GM18507 (cell line): ENCODE measurements at regions not wholly inside any gene's neighbourhood (a gene's known extent, or its start where the extent isn't known, plus 50 kb on each side); places are given as distances from the start of the nearest gene placed in this dataset.

Experiments
- DNase-seq: peaks from one replicate; pipeline ENCODE4 v3.0.0; 2011; ENCODE audit warnings: low read depth; ENCODE audit not compliant: insufficient read length; ENCODE audit errors: extremely low spot score
- FAIRE-seq: peaks from 2 replicates; lab custom pipeline; 2011; peaks lifted over from hg19 to GRCh38; lab: Jason Lieb, UNC

DNA sequence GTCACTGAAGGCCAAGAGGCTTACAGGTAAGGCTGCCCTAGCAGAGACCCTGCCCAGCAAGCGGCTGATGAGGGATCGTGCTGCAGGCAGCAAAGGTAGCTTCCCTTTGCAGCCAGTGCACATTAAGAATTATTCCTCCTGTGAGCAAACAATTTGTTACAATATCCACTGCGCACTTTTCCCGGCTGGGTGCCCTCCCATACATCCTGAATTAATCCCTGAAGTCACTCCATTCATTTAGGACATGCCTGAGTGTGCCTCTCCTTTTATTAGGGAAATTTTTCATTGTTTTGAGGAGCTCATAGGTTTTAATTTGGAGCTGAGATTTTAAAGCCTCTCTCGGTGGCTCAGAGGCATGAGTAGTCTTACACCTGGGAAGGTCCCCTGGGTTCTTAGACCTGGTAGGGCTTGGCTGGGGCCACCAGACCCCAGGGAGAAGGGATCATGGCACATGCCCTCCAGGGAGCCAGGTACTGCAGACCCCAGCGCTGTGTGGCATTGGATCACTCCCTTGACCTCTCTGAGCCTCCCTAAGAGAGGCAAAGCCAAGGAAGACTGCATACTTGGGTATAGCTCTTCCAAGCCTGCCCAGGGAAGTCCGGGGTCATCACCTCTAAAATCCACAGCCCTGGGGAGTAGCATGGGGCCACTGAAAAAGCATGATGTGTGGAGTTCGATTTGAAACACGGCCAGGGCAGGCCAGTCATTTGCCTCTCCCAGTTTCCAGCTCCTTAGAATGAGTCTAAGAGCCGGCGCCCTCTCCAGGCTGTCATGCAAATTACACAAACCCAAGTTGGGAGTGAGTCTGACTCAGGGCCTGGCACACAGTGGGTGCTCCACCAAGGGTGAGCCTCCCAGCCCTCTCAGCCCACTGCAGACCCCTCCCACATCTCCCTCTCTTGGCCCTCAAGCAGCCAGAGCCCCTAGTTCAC, 151.9 kb upstream of the LINGO1 start:
- DNase-seq (peak; percentile 18), FAIRE-seq (no peak)

DNA sequence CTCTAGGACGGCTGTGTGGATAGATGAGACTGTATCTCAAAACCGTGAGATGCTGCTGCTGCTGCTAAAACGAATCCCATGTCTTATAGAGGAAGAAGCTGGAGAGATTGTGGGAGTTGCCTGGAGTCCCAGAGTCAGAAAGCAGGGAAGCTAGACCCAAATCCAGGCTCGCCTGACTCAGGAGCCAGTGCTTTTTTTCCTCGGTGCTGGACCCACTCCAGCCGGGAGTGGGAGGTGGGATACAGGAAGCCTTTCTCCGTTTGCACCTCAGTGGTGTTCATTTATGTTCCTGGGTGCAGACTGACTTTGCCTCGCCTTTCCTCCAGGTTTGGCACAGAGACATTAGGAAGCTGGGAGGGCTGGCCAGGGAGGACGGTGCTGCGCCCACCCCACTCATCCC, 150.9 kb upstream of the LINGO1 start:
- FAIRE-seq, result no peak
- DNase-seq, result no peak

DNA sequence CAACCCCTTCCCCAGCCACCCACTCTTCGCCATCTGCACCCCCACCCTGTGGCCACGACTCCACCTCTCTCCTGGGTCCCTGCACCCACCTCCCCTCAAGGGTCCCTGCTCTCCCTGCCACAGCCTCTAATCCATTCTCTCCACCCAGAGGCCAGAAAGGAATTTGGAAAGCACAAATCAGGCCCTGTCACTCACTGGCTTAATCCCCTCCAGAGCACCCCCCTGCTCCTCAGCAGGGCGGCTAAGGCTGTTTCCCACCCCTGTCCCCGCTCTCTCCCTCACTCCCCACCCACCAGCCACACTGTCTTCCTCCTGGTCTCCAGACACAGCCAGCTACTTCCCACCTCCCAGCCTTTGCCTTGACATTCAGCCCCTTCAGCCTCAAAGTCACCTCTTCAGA, 150.0 kb upstream of the LINGO1 start:
- no peak for FAIRE-seq
- DNase-seq, result no peak

DNA sequence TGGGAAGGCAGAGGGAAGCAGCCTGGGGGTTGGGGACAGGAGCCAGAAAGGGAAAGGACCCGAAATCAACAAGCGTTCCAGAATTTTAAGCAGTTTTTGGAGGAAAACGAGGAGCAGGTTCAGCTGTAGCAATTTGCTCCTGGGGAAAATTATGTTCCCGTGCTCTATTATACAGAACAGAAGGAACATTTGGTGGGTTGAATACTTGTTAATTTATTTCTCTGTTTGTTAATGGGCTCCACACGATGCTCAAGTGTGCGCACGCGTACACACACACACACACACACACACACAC, 149.2 kb upstream of the LINGO1 start:
- FAIRE-seq, result no peak
- no peak for DNase-seq

DNA sequence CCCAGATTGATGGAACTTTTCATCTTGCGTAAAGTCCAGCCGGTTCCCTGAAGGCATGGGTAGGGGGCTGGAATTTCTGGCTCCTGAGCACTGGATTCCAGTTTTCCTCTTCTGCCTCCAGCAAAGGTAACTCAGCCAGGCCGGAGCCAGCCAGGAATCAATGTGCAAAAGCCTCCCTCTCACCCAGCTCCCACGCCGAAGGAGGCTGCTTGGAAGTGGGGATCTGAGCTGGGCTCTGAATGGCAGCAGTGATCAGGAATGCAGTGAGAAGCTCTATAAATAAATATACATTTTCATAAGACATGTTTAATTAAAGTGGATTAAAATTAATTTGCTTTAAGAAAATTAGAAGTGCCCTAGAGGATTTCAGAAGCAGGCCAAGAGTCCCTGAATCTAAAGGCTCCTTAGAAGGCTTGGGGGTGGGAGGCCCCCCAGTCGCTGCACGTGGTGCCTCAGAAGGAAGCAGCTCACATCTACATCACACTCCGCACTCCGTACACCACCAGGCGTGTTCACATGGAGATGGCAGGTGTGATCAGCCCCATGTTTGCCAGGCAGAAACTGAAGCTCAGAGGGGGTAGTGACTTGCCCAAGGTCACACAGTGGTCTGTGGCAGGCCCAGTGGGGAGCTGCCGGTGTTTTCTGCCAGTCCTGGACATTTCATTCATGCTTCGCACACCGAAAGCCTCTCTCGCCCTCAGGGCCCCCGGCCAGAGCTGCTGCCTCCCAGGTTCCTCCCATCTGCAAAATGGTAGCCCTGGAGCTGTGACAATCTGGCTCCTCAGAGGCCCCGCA, 148.6 kb upstream of the LINGO1 start:
- DNase-seq, result no peak
- FAIRE-seq, result no peak

DNA sequence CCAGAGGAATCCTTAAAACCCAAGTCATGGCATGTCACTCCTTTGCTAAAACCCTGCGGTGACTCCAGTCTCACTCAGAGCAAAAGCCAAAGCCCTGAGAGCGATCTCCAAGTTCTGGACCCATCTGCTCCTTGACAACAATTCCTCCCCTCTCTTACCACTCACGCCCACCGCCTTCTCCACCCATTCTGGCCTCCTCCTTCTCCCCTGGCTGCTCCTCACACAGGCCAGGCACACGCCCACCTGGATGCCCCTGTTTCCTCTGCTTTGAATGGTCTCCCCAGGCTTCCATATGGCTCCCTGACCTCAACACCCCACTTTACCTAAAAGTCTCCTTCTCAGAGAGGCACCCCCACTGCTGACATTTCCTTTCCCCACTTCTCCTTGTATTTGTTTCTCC, 146.1 kb upstream of the LINGO1 start:
- DNase-seq, result no peak
- no peak for FAIRE-seq

DNA sequence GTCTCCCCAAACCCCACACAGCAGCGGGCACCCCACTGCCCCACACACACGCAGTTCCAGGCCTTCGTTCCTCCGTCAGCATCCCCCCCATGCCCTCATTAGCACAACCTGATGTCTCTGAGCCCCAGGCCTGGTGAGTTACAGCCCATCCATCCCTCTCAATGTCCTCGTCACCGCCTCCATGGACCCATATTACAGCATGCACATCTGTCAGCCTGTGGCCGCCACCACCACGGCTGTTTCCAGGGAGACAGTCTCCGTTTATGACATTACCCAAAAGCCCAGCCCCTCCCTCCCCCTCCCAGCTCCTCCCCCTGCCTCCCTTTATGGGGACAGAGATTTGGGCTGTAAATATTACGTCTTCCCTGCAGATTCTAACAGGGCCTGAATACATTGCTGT, 143.1 kb upstream of the LINGO1 start:
- FAIRE-seq (no peak), DNase-seq (no peak)

DNA sequence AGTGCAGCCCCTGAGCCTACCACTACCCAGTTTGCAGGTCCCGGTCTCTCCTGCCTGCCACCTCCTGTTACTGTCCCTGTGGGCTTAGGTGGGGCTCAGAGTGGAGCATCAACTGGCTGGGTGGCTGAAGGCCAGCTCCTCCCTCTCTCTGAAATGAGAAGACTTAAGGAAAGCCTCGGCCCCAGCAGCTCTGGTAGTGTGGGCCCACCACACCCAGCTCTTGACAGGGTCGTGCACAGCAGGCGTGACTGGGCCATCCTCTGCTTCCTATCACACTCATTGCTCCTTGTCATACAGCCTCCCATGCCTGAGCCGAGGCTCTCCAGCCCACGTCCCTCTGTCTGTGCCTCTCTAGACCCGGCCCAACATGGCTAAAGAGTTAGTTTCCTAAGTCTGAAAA, 142.7 kb upstream of the LINGO1 start:
- FAIRE-seq, result no peak

DNA sequence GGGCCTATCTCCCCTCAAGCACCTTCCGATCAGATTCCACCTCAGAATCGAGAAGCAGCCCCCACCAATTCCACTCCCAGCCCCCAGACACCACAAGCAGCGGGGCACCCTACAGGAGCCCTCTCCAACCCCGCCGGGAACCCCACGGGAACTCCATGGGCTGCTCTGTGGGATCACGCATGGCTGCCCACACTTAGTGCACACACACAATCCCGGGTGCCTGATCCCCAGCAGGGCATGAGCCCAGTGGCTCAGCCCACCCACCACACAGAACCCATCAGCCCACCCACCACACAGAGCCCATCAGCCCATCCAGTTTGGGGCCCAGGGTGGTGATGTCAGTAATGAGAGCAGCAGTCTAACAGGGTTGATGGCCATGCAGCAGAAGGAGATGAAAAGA, 141.6 kb upstream of the LINGO1 start:
- no peak for FAIRE-seq
- no peak for DNase-seq

More for the DNA sequence above, 142.7 kb upstream of the LINGO1 start:
- DNase-seq, result no peak

DNA sequence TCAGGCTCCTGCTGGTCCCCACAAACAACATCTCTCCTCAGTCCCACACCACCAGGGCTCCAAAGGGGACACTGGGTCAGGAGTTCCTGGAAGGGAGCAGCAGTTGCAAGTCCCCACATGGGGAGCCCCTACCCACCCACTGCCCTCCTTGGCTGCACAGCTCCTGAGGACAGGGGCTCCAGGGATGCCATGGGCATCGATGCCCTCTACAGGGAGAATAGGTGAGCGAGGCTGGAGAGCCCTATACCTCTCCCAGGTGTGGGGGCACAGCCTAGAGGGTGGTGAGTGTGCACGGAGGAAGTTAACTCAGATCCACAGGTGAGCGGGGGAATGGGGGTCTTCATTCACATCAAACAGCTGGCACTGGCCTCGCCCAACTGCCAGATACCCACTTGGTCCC, 141.2 kb upstream of the LINGO1 start:
- no peak for DNase-seq
- no peak for FAIRE-seq

DNA sequence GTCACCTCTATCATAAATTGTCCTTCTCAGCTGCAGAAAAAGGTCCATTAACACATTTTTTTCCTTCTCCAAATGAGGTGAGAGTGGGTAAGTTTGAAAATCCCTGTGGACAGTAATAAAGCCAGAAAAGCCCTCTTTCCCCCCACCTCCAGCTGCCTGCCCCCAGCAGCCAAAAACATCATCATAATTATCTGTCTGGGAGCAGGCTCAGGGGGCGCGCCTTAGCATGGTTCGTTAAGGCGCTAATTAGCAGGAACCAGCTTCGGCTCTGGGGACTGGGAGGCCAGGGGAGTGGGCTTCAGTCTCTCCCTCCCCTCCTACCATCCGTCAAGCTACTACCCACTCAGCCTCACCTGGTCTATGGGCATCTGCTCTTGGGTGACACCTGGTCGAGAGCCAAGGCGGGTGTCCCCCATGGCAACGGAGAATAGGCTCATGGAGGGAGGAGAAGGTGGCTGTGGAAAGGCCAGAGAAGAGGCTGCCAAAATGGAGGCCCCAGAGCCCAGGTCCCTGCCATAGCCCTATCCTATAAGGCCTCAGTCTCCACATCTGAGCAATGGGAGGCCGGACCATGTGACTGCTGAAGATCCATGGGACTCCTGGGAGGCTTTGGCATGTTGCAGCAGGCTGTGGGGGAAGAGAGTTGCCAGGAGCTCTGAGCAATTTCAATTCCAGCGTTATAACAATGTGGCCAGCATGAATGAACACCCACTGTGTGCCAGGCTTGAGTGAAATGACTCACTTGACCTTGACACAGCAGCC, 140.1 kb upstream of the LINGO1 start:
- DNase-seq, result no peak
- FAIRE-seq, result no peak

DNA sequence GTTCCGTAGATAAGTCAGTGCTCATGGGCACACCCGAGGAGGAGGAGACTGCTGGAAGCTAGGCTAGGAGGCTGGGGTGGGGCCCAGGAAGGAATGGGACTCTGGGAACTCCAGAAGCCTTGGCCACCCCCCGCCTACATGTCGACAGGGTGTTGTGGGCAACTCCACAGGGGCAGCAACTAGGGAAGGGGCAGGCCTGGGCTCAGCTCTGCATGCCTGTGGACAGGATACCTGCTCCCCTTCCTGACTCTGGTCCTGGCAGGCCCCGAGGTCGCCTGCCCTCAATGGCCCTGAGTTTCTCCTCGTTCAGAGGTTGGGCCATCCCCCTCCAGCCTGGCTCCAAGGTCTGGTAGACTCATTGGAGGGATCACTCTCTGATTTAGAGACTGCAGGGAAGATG, 138.9 kb upstream of the LINGO1 start:
- DNase-seq, result no peak
- no peak for FAIRE-seq

DNA sequence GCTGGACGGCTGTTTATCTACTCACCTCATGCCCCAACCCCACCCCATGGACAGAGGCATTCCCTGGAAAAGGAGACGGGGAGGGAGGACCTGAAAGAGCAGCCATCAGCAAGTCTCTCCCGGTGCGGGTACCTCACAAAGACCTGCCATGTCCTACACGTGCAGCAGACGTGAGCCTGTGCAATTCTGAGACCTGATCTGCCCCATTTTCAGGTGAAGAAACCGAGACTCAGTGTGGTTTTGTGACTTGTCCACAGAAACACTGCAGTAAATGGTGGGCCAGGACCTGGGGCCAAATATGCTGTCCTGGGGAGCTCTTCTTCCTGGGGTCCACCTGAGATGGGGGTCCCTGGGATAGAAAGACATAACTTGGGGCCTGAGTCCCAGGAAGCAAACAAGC, 137.0 kb upstream of the LINGO1 start:
- DNase-seq (no peak), FAIRE-seq (no peak)

DNA sequence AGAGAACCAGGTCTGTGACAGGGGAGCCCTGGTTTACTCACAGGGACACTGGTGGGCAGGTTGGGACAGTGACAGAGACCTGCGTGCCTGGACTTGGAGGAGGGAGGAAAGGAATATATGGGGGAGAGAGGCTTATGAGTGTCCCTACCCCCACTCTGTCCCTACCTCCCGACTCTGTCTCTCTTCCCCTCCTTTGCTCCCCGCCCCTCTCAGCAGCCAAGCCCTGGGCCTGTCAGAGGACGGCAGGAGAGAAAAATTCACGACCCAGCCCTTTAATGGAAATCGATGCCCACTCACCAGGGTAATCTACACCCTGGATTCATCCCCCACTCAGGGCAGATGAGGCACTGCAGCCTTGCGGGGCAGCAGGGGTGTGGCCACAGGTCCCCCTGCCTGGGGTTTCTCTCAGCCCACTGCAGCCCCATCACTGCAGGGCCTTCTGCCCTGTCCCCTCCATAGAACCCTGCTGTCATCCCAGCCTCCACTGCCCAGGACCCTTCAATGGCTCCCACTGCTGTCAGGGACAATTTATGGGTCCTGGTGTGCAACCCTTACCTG, 135.9 kb upstream of the LINGO1 start:
- FAIRE-seq, result no peak
- DNase-seq, result no peak

DNA sequence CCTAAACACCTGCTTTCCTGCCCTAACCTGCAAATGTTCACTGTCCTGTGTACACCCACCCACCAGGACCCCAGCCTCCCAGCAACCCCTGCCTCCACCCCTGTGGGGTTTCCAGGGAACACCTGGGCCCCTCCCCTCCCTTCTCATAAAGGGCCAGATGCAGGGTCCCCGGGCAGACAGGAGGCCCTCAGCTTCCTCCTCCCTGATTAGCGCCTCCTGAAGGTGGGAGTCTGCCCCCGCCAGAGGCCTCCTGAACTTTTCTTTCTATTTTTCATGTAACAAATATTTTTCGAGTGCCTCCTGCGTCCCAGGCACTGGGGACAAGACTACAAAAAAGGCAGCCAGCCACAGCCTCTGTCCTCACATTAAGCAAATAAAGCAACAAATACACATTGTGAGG, 135.4 kb upstream of the LINGO1 start:
- DNase-seq (no peak), FAIRE-seq (no peak)

DNA sequence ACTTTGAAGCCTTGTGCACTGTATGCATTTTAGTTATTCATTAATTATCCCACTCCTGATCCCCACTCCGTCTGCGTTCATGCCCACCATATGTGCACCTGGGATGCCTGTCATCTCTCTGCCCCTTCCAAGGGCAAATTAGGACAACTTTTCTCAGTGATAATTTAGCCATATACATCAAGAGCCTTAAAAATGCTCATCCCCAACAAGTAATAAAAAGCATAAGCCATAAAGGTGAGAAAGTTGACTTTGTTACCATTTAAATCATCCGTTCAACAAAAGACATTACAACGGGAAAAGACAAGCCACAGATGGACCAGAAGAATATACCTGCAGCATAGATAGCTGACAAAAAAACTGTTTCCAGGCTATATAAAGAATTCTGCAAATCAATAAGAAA, 131.4 kb upstream of the LINGO1 start:
- FAIRE-seq, result no peak
- DNase-seq, result no peak

DNA sequence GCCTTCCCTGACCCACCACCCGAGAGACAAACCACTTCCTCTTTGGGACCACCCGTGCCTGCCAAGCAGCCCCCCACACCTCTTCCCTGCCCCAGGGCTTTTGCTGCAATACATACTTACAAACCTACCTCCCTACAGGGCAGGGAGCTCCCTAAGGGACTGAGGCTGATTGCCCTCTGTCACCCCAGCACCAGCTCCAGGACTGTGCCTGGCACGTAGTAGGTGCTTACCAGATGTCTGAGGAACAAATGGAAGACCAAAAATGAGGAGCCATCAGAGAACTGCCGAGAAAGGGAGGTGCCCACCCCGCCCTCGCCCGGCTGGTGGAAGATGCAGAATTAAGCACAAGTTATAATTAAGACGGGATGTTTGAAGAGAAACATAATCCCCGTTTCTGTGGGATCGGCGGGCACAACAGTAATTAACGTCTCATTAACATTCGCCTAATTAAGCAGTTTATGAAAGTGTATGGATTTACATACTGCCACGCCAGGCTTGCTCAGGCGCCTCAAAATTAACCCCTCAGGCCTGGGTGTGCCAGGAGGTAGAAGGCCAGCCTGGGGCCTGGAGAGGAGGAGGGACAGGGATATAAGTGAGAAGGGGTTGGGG, 130.1 kb upstream of the LINGO1 start:
- no peak for DNase-seq
- FAIRE-seq, result no peak

DNA sequence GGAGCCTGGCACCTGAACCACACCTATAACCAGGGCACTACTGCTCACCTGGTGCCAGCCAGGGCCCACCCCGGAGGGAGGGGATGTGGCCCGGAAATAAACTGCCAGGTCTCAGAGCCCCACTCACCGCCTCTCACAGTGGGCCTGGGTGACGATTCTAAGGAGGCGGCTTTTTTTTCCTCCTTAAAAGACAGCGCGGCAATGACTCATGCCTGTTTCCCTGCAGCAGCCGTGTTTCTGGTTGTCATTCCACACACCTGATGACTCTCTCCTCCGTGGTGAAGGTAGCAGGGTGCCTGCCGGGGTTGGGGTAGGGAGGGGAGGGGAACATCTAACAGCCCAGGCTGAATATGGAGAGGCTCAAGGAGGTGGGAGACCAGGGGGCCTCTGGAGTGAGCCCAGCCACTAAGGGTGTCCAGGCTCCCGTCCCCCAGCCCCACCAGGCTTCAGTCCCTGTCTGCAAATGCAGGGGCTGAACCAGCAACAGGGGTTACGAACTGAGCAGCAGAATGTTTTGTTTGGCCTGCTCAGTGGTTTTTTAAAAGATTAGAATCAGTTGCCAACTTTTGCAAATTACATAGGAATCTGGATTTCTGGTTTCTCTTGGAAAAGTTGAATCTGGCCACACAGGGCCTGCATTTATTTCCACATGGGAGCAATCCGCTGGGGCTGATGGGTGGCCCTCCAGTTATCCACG, 127.3 kb upstream of the LINGO1 start:
- DNase-seq, result no peak
- no peak for FAIRE-seq

DNA sequence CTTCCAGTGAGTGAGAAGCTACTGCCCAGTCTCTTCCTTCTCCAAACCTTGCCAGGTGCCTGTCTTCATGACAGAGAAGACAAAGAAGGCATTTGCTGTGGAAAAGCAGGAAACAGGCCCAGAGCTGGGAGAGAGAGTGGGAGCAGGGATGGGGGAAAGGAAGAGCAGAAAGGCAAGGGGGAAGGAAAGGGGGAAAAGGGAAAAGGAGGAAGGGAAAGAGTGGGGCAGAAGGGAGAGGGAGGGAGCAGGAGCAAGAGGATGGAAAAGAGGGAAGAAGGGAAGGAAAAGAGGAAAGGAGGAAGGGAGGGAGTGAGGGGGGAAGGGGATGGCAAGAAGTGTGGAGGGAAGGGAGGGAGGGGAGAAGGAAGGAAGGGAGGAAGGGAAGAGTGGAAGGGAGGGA, 121.2 kb upstream of the LINGO1 start:
- no peak for DNase-seq
- no peak for FAIRE-seq
